HG03196 (cell line): ENCODE measurements at regions not wholly inside any gene's neighbourhood (a gene's known extent, or its start where the extent isn't known, plus 50 kb on each side); places are given as distances from the start of the nearest gene placed in this dataset.
"Not testable (repeated sequence)": the region's sequence is repeated elsewhere in the genome, so short reads cannot be mapped to it uniquely, and the experiment has no call there.

Source experiments
- ATAC-seq: cut with Tn5 transposase; IDR thresholded peaks from one replicate; pipeline ENCODE4 v1.9.1; 2021; ENCODE audit not compliant: unreplicated experiment

DNA sequence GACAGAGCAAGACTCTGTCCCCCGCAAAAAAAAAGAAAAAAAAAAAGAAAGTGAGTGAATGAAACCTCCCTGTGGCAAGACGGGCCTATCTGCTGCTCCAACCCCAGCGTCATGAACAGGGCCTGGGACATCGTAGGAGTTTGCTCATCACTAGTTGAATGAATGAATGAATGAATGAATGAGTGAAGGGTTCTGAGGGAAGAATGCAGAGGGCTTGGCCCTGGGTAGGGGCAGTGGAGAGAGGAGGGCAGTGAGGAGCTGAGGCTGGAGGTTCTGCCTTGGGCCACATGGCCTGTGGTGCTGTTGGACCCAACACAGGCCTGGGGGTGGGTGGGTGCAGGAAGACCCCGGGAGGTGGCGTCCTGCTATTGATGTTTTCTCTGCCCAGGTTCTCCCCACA lies 125.5 kb upstream of the CIBAR2 start:
- ATAC-seq: no peak

GRCh38 chr16:85238233-85238647 lies 126.0 kb upstream of the CIBAR2 start:
- ATAC-seq: no peak

DNA sequence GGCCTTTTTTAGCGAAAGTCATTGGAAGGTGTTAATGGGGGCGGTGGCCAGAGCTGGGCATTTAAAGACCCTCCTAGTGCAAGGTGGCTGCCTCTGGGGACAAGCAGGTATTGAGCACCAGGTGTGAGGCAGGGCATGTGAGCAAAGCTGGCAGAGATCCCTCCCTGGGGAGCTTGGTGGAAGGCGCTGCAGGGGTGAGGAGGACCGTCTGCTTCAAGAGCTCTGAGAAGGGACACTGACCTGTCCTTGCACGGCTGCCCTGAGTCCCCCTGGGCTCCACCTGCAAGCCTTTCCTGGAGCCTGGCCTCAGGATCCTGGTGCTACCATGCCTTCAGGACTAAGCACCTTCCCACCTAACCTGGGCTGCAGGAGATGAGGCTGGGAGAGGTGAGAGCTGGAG lies 127.0 kb upstream of the CIBAR2 start:
- ATAC-seq: no peak

GRCh38 chr16:85239871-85240270 lies 127.6 kb upstream of the CIBAR2 start:
- no peak for ATAC-seq

GRCh38 chr16:85240982-85241924 lies 129.0 kb upstream of the CIBAR2 start:
- ATAC-seq: no peak

GRCh38 chr16:85242140-85242539 lies 129.9 kb upstream of the CIBAR2 start:
- no peak for ATAC-seq

DNA sequence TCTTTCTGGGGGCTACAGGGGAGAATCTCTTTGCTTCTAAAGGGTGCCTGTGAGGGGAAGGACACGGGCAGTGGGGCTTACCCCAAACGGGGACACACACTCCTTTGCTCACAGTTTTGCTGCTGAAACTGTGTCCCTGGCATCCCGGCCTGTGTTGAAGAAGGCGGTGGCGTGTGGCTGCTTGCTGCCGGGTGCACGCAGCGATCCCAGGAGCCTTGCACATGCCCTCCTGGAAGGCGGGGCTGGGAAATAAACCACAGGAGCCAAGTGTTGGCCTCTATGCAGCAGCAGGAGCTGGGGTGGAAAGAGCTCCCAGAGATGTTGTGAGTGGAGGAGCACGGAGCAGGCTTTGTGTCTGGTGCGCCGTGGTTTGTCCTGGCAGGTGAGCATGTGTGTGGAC lies 131.0 kb upstream of the CIBAR2 start:
- ATAC-seq: no peak

- ATAC-seq: not testable (repeated sequence)
Observed at GRCh38 chr16:85244452-85244851, 132.2 kb upstream of the CIBAR2 start.

DNA sequence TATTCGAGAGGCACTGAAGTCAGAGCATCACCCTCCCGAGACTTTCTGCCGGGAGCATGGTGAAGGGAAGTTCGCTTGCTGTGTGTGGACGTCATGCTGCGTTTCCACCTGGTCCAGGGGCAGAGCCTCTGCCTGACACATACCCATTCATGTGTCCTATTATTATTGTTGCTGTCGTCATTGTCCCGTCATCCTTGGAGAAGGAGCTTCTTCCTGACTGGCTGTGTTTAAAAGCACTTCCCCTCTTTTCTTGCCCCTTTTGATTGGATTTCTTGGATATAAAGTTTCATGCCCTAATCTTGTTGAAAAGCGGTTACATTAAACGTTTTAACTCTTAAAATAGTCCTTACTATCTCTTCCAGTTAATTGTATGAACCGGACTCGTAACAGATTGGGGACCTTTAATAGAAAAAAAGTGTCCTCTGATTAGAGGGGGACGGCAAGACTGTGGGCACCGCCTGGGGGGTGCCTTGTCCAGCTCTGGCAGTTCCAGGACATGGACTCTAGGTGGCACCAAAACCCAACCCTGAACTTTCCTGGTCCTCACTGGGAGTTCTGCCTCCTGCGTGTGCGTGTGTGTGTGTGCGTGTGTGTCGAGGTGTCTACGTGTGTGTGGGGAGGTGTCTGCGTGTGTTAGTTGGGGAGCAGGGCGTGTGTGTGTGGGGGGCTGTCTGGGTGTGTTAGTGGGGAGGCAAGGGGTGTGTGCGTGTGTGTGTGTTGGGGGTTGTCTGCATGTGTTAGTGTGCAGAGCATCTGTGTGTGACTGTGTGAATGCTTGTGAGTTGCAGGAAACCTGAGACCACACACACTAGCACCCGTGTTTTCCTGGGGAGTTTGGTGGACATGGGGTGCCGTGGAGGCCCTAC lies 133.3 kb upstream of the CIBAR2 start:
- no peak for ATAC-seq

GRCh38 chr16:85246473-85246872 lies 134.2 kb upstream of the CIBAR2 start:
- no peak for ATAC-seq

DNA sequence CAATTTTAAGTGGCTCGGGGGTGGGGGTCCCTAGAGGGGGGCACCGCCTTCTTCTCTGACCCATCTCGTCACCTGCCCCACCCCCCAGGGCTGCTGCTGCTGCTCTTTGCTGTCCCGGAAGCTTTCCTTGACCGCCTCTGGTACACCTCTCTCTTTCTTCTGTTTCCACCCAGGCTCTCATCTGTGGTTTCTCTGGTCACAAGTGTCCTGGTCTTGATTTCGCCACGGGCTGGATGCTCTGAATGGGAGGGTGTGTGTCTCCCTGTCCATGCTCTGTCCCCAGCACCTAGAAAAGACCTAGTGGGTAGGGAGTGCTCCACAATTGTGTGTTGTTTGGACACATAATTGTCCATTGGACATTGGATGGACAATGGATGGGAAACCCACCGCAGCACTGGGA lies 134.7 kb upstream of the CIBAR2 start:
- ATAC-seq: no peak

DNA sequence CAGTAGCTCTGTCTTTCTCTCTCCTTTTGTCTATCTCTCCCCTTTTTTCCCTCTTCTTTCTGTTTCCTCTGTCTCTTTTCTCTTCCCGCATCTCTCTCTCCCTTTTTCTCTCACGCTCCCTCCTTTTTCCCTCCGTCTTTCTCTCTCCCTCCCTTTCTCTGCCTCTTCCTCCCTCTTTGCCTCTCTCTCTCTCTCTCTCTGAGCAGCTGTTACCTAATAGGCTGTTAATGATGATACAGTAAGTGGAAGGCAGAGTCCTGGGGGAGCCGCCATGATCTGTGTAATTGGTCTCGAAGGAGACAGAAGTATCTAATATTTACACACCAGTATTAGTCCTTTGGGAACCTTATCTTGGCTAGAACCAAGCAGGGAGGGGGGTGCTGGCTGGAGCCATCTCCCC lies 136.1 kb upstream of the CIBAR2 start:
- no peak for ATAC-seq

- no peak for ATAC-seq
Observed at GRCh38 chr16:85248857-85249256, 136.6 kb upstream of the CIBAR2 start.

GRCh38 chr16:85249418-85250146 lies 137.3 kb upstream of the CIBAR2 start:
- no peak for ATAC-seq

- no peak for ATAC-seq
Observed at GRCh38 chr16:85250147-85250463, 137.8 kb upstream of the CIBAR2 start.

DNA sequence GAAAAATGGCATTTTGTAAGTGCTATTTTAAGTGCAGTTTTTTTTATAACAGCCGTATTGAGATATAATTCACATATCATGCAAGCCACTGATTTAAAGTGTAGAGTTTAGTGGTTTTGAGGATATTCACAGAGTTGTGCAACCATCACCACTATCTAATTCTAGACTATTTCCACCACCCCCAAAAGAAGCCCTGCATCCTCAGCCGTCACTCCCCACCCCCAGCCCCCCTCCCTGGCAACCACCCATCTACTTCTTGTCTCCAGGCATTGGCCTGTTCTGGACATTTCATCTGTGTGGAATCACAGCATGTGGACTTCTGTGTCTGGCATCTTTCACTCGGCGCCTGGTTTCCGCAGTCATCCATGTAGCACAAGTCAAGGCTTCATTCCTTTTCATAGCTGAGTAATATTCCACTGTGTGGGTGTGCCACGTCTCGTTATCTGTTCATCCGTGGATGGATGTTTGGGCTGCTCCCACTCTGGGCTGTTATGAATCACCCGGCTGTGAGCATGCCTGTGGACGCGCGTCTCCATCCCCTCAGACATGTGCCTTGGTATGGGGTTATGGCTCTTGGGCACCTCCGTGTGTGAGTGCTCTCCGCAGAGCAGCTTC lies 138.4 kb upstream of the CIBAR2 start:
- ATAC-seq: no peak

- no peak for ATAC-seq
Observed at GRCh38 chr16:85251225-85251760, 139.0 kb upstream of the CIBAR2 start.

- no peak for ATAC-seq
Observed at GRCh38 chr16:85252014-85252413, 139.7 kb upstream of the CIBAR2 start.

- no peak for ATAC-seq
Observed at GRCh38 chr16:85252461-85252860, 140.2 kb upstream of the CIBAR2 start.

DNA sequence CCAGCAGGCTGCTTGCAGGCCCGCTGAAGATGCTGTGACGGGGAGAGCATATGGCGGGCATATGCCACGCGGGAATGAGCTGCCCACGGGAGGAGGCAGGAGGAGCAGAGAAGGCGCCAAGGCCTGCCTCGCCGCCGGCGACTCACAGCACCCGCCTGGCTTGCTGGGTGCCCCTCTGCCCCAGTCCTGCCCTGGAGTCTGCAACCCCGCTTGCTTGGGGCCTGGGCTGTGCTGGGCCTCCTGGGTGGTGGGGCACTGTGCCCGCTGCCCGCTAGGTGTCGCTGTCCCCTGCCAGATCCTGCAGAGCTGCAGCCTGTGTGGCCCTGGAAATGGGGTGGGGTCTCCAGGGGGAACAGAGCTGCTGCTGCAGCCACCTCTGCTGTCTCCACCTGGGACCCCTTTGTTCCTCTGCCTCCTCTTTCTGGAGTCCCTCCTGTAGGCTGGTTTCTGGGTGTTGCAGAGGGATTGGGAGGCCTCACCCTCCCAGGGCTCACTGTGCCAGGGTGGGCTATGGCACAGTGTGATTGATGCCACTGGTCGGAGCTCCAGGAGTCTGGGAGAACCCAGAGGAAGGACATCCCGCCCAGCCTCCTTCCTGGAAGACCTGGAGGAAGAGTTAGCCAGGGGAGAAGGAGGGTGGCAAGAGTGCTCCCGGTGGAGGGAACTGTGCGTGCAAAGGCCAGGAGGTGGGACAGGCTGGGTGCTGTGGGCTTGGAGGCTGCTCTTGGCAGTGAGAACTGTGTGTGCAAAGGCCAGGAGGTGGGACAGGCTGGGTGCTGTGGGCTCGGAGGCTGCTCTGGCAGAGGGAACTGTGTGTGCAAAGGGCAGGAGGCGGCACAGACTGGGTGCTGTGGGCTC lies 141.0 kb upstream of the CIBAR2 start:
- no peak for ATAC-seq
